ENCODE measurements at regions not wholly inside any gene's neighbourhood (a gene's known extent, or its start where the extent isn't known, plus 50 kb on each side); places are given as distances from the start of the nearest gene placed in this dataset.
"Not testable (repeated sequence)": the region's sequence is repeated elsewhere in the genome, so short reads cannot be mapped to it uniquely, and the experiment has no call there.

GRCh38 chr20:11682285-11682684, 235.4 kb upstream of the BTBD3 start:
- DNase-seq (ENCODE audit: low read depth): no peak

- DNase-seq (ENCODE audit: low read depth): no peak
Measured at GRCh38 chr20:11686195-11686594, 231.5 kb upstream of the BTBD3 start.

- no peak for DNase-seq (ENCODE audit: low read depth)
Measured at GRCh38 chr20:11686820-11687543, 230.7 kb upstream of the BTBD3 start.

GRCh38 chr20:11687546-11688292, 230.0 kb upstream of the BTBD3 start:
- no peak for DNase-seq (ENCODE audit: low read depth)

- DNase-seq (ENCODE audit: low read depth): no peak
Measured at GRCh38 chr20:11689262-11689661, 228.4 kb upstream of the BTBD3 start.

- no peak for DNase-seq (ENCODE audit: low read depth)
Measured at GRCh38 chr20:11691766-11692165, 225.9 kb upstream of the BTBD3 start.

GRCh38 chr20:11692567-11692966, 225.1 kb upstream of the BTBD3 start:
- DNase-seq (ENCODE audit: low read depth): no peak

GRCh38 chr20:11694467-11694866, 223.2 kb upstream of the BTBD3 start:
- DNase-seq (ENCODE audit: low read depth): no peak

- no peak for DNase-seq (ENCODE audit: low read depth)
Measured at GRCh38 chr20:11697055-11697454, 220.6 kb upstream of the BTBD3 start.

GRCh38 chr20:11697646-11698045, 220.0 kb upstream of the BTBD3 start:
- no peak for DNase-seq (ENCODE audit: low read depth)

- DNase-seq (ENCODE audit: low read depth): no peak
Measured at GRCh38 chr20:11698124-11698523, 219.6 kb upstream of the BTBD3 start.

- DNase-seq (ENCODE audit: low read depth): no peak
Measured at GRCh38 chr20:11700831-11701230, 216.9 kb upstream of the BTBD3 start.

GRCh38 chr20:11702721-11703518, 214.8 kb upstream of the BTBD3 start:
- no peak for DNase-seq (ENCODE audit: low read depth)

GRCh38 chr20:11705512-11705911, 212.2 kb upstream of the BTBD3 start:
- no peak for DNase-seq (ENCODE audit: low read depth)

- not testable (repeated sequence) for DNase-seq (ENCODE audit: low read depth)
Measured at GRCh38 chr20:11708223-11708622, 209.5 kb upstream of the BTBD3 start.

- DNase-seq (ENCODE audit: low read depth): no peak
Measured at GRCh38 chr20:11711214-11711613, 206.5 kb upstream of the BTBD3 start.

GRCh38 chr20:11712639-11713160, 205.0 kb upstream of the BTBD3 start:
- no peak for DNase-seq (ENCODE audit: low read depth)

- no peak for DNase-seq (ENCODE audit: low read depth)
Measured at GRCh38 chr20:11714886-11715285, 202.8 kb upstream of the BTBD3 start.

- peak; percentile 35 for DNase-seq (ENCODE audit: low read depth)
Measured at GRCh38 chr20:11716239-11716944, 201.3 kb upstream of the BTBD3 start.

- DNase-seq (ENCODE audit: low read depth): no peak
Measured at GRCh38 chr20:11716945-11717248, 200.8 kb upstream of the BTBD3 start.

- DNase-seq (ENCODE audit: low read depth): no peak
Measured at GRCh38 chr20:11717562-11717961, 200.1 kb upstream of the BTBD3 start.

GRCh38 chr20:11718474-11719094, 199.1 kb upstream of the BTBD3 start:
- no peak for DNase-seq (ENCODE audit: low read depth)

Data from stromal cell of bone marrow (primary cell).